ENCODE measurements at regions not wholly inside any gene's neighbourhood (a gene's known extent, or its start where the extent isn't known, plus 50 kb on each side); places are given as distances from the start of the nearest gene placed in this dataset.

- no peak for TF ChIP-seq CTCF (IDR thresholded peaks at IDR 0.05; ENCODE audit: insufficient read depth, low read length)
- no peak overlapping the region for H3K4me3 ChIP-seq (ENCODE audit: low read depth, low read length)
- peak; percentile 21 for DNase-seq (ENCODE audit: low read depth)
Observed at GRCh38 chr11:30125456-30125855, 105.4 kb upstream of the FSHB start.

GRCh38 chr11:30128269-30128932 is 102.4 kb upstream of the FSHB start:
- no peak overlapping the region for H3K4me3 ChIP-seq (ENCODE audit: low read depth, low read length)
- TF ChIP-seq CTCF (IDR thresholded peaks at IDR 0.05; ENCODE audit: insufficient read depth, low read length) = peak; percentile 60
- peak; percentile 43 for DNase-seq (ENCODE audit: low read depth)

GRCh38 chr11:30131535-30131934 is 99.3 kb upstream of the FSHB start:
- TF ChIP-seq CTCF (IDR thresholded peaks at IDR 0.05; ENCODE audit: insufficient read depth, low read length) = no peak
- DNase-seq (ENCODE audit: low read depth) = no peak
- no peak overlapping the region for H3K4me3 ChIP-seq (ENCODE audit: low read depth, low read length)

GRCh38 chr11:30133281-30133680 is 97.5 kb upstream of the FSHB start:
- no peak for TF ChIP-seq CTCF (IDR thresholded peaks at IDR 0.05; ENCODE audit: insufficient read depth, low read length)
- no peak for DNase-seq (ENCODE audit: low read depth)
- H3K4me3 ChIP-seq (ENCODE audit: low read depth, low read length) = no peak overlapping the region

- H3K4me3 ChIP-seq (ENCODE audit: low read depth, low read length) = no peak overlapping the region
- TF ChIP-seq CTCF (IDR thresholded peaks at IDR 0.05; ENCODE audit: insufficient read depth, low read length) = peak; percentile 73
- peak; percentile 43 for DNase-seq (ENCODE audit: low read depth)
Observed at GRCh38 chr11:30143098-30143705, 87.6 kb upstream of the FSHB start.

- TF ChIP-seq CTCF (IDR thresholded peaks at IDR 0.05; ENCODE audit: insufficient read depth, low read length) = no peak
- no peak overlapping the region for H3K4me3 ChIP-seq (ENCODE audit: low read depth, low read length)
- DNase-seq (ENCODE audit: low read depth) = no peak
Observed at GRCh38 chr11:30147293-30147692, 83.5 kb upstream of the FSHB start.
